ENCODE measurements at regions not wholly inside any gene's neighbourhood (a gene's known extent, or its start where the extent isn't known, plus 50 kb on each side); places are given as distances from the start of the nearest gene placed in this dataset.

- no peak for DNase-seq (ENCODE audit: low read depth in 6 of 9, low spot score in 9 of 9)
- H3K4me3 ChIP-seq (ENCODE audit: low read length in 2 of 2), result no peak overlapping the region
- 95% methylated on average over 1 of the region's 1 CpG for WGBS
- no peaks in the 10 kb centered on the region for H3K36me3 ChIP-seq (ENCODE audit: control insufficient read depth in 2 of 2, insufficient read depth in 2 of 2, low read length in 1 of 2)
- H3K27me3 ChIP-seq (ENCODE audit: control insufficient read depth in 2 of 2, insufficient read depth in 1 of 2, low read length in 1 of 2), result no peaks in the 10 kb centered on the region
- H3K4me1 ChIP-seq (ENCODE audit: control insufficient read depth in 2 of 2, insufficient read depth in 2 of 2, low read length in 2 of 2), result no peaks in the 10 kb centered on the region
- no peaks in the 10 kb centered on the region for H3K9me3 ChIP-seq (ENCODE audit: control insufficient read depth in 2 of 2, insufficient read depth in 1 of 2, low read length in 1 of 2)
- H3K27ac ChIP-seq (ENCODE audit: low read depth in 1 of 2, low read length in 1 of 2), result no peak overlapping the region
Measured at GRCh38 chr20:11255455-11255854, 581.7 kb upstream of the JAG1 start.

GRCh38 chr20:11255860-11256259 is 582.1 kb upstream of the JAG1 start:
- H3K4me3 ChIP-seq (ENCODE audit: low read length in 2 of 2), result no peak overlapping the region
- H3K9me3 ChIP-seq (ENCODE audit: control insufficient read depth in 2 of 2, insufficient read depth in 1 of 2, low read length in 1 of 2), result no peaks in the 10 kb centered on the region
- no peaks in the 10 kb centered on the region for H3K36me3 ChIP-seq (ENCODE audit: control insufficient read depth in 2 of 2, insufficient read depth in 2 of 2, low read length in 1 of 2)
- DNase-seq (ENCODE audit: low read depth in 6 of 9, low spot score in 9 of 9), result no peak
- no peak overlapping the region for H3K27ac ChIP-seq (ENCODE audit: low read depth in 1 of 2, low read length in 1 of 2)
- no peaks in the 10 kb centered on the region for H3K4me1 ChIP-seq (ENCODE audit: control insufficient read depth in 2 of 2, insufficient read depth in 2 of 2, low read length in 2 of 2)
- H3K27me3 ChIP-seq (ENCODE audit: control insufficient read depth in 2 of 2, insufficient read depth in 1 of 2, low read length in 1 of 2), result no peaks in the 10 kb centered on the region

GRCh38 chr20:11260611-11261010 is 586.8 kb upstream of the JAG1 start:
- WGBS, result 96% methylated on average over 3 of the region's 3 CpGs
- H3K36me3 ChIP-seq (ENCODE audit: control insufficient read depth in 2 of 2, insufficient read depth in 2 of 2, low read length in 1 of 2), result no peaks in the 10 kb centered on the region
- H3K27me3 ChIP-seq (ENCODE audit: control insufficient read depth in 2 of 2, insufficient read depth in 1 of 2, low read length in 1 of 2), result no peaks in the 10 kb centered on the region
- no peaks in the 10 kb centered on the region for H3K4me1 ChIP-seq (ENCODE audit: control insufficient read depth in 2 of 2, insufficient read depth in 2 of 2, low read length in 2 of 2)
- no peak overlapping the region for H3K4me3 ChIP-seq (ENCODE audit: low read length in 2 of 2)
- H3K9me3 ChIP-seq (ENCODE audit: control insufficient read depth in 2 of 2, insufficient read depth in 1 of 2, low read length in 1 of 2), result no peaks in the 10 kb centered on the region
- H3K27ac ChIP-seq (ENCODE audit: low read depth in 1 of 2, low read length in 1 of 2), result no peak overlapping the region
- no peak for DNase-seq (ENCODE audit: low read depth in 6 of 9, low spot score in 9 of 9)

- H3K9me3 ChIP-seq (ENCODE audit: control insufficient read depth in 2 of 2, insufficient read depth in 1 of 2, low read length in 1 of 2), result no peaks in the 10 kb centered on the region
- H3K27me3 ChIP-seq (ENCODE audit: control insufficient read depth in 2 of 2, insufficient read depth in 1 of 2, low read length in 1 of 2), result no peaks in the 10 kb centered on the region
- DNase-seq (ENCODE audit: low read depth in 6 of 9, low spot score in 9 of 9), result no peak
- no peaks in the 10 kb centered on the region for H3K4me1 ChIP-seq (ENCODE audit: control insufficient read depth in 2 of 2, insufficient read depth in 2 of 2, low read length in 2 of 2)
- H3K36me3 ChIP-seq (ENCODE audit: control insufficient read depth in 2 of 2, insufficient read depth in 2 of 2, low read length in 1 of 2), result no peaks in the 10 kb centered on the region
- H3K27ac ChIP-seq (ENCODE audit: low read depth in 1 of 2, low read length in 1 of 2), result no peak overlapping the region
- WGBS, result 93% methylated on average over 5 of the region's 5 CpGs
- no peak overlapping the region for H3K4me3 ChIP-seq (ENCODE audit: low read length in 2 of 2)
Measured at GRCh38 chr20:11261533-11262000, 587.8 kb upstream of the JAG1 start.

GRCh38 chr20:11266571-11266970 is 592.8 kb upstream of the JAG1 start:
- H3K36me3 ChIP-seq (ENCODE audit: control insufficient read depth in 2 of 2, insufficient read depth in 2 of 2, low read length in 1 of 2), result no peaks in the 10 kb centered on the region
- no peaks in the 10 kb centered on the region for H3K27me3 ChIP-seq (ENCODE audit: control insufficient read depth in 2 of 2, insufficient read depth in 1 of 2, low read length in 1 of 2)
- WGBS, result 92% methylated on average over 3 of the region's 3 CpGs
- H3K27ac ChIP-seq (ENCODE audit: low read depth in 1 of 2, low read length in 1 of 2), result no peak overlapping the region
- no peak overlapping the region for H3K4me3 ChIP-seq (ENCODE audit: low read length in 2 of 2)
- DNase-seq (ENCODE audit: low read depth in 6 of 9, low spot score in 9 of 9), result no peak
- H3K9me3 ChIP-seq (ENCODE audit: control insufficient read depth in 2 of 2, insufficient read depth in 1 of 2, low read length in 1 of 2), result no peaks in the 10 kb centered on the region
- no peaks in the 10 kb centered on the region for H3K4me1 ChIP-seq (ENCODE audit: control insufficient read depth in 2 of 2, insufficient read depth in 2 of 2, low read length in 2 of 2)

- Histone ChIP-seq H3K36me3 (ENCODE audit: control insufficient read depth in 2 of 2, insufficient read depth in 2 of 2, low read length in 1 of 2) (no peaks in the 10 kb centered on the region), H3K4me1 (ENCODE audit: control insufficient read depth in 2 of 2, insufficient read depth in 2 of 2, low read length in 2 of 2) (no peaks in the 10 kb centered on the region), H3K27me3 (ENCODE audit: control insufficient read depth in 2 of 2, insufficient read depth in 1 of 2, low read length in 1 of 2) (no peaks in the 10 kb centered on the region), H3K9me3 (ENCODE audit: control insufficient read depth in 2 of 2, insufficient read depth in 1 of 2, low read length in 1 of 2) (no peaks in the 10 kb centered on the region), H3K27ac (ENCODE audit: low read depth in 1 of 2, low read length in 1 of 2) (no peak overlapping the region), H3K4me3 (ENCODE audit: low read length in 2 of 2) (no peak overlapping the region)
- peak in 1 of 9 donors; percentile 13 for DNase-seq (ENCODE audit: low read depth in 6 of 9, low spot score in 9 of 9)
- WGBS, result 86% methylated on average over 5 of the region's 5 CpGs
Measured at GRCh38 chr20:11267131-11267761, 593.4 kb upstream of the JAG1 start.

GRCh38 chr20:11267762-11268335 is 594.0 kb upstream of the JAG1 start:
- no peaks in the 10 kb centered on the region for H3K36me3 ChIP-seq (ENCODE audit: control insufficient read depth in 2 of 2, insufficient read depth in 2 of 2, low read length in 1 of 2)
- H3K27ac ChIP-seq (ENCODE audit: low read depth in 1 of 2, low read length in 1 of 2), result no peak overlapping the region
- no peak for DNase-seq (ENCODE audit: low read depth in 6 of 9, low spot score in 9 of 9)
- no peaks in the 10 kb centered on the region for H3K27me3 ChIP-seq (ENCODE audit: control insufficient read depth in 2 of 2, insufficient read depth in 1 of 2, low read length in 1 of 2)
- no peaks in the 10 kb centered on the region for H3K9me3 ChIP-seq (ENCODE audit: control insufficient read depth in 2 of 2, insufficient read depth in 1 of 2, low read length in 1 of 2)
- H3K4me3 ChIP-seq (ENCODE audit: low read length in 2 of 2), result no peak overlapping the region
- 95% methylated on average over 4 of the region's 4 CpGs for WGBS
- no peaks in the 10 kb centered on the region for H3K4me1 ChIP-seq (ENCODE audit: control insufficient read depth in 2 of 2, insufficient read depth in 2 of 2, low read length in 2 of 2)

- Histone ChIP-seq H3K4me1 (ENCODE audit: control insufficient read depth in 2 of 2, insufficient read depth in 2 of 2, low read length in 2 of 2) (no peaks in the 10 kb centered on the region), H3K27me3 (ENCODE audit: control insufficient read depth in 2 of 2, insufficient read depth in 1 of 2, low read length in 1 of 2) (no peaks in the 10 kb centered on the region), H3K36me3 (ENCODE audit: control insufficient read depth in 2 of 2, insufficient read depth in 2 of 2, low read length in 1 of 2) (no peaks in the 10 kb centered on the region), H3K9me3 (ENCODE audit: control insufficient read depth in 2 of 2, insufficient read depth in 1 of 2, low read length in 1 of 2) (no peaks in the 10 kb centered on the region), H3K27ac (ENCODE audit: low read depth in 1 of 2, low read length in 1 of 2) (no peak overlapping the region), H3K4me3 (ENCODE audit: low read length in 2 of 2) (no peak overlapping the region)
- WGBS, result 80% methylated on average over 5 of the region's 5 CpGs
- DNase-seq (ENCODE audit: low read depth in 6 of 9, low spot score in 9 of 9), result no peak
Measured at GRCh38 chr20:11270566-11270965, 596.8 kb upstream of the JAG1 start.

- no peaks in the 10 kb centered on the region for H3K4me1 ChIP-seq (ENCODE audit: control insufficient read depth in 2 of 2, insufficient read depth in 2 of 2, low read length in 2 of 2)
- WGBS, result 90% methylated on average over 6 of the region's 6 CpGs
- H3K36me3 ChIP-seq (ENCODE audit: control insufficient read depth in 2 of 2, insufficient read depth in 2 of 2, low read length in 1 of 2), result no peaks in the 10 kb centered on the region
- H3K27me3 ChIP-seq (ENCODE audit: control insufficient read depth in 2 of 2, insufficient read depth in 1 of 2, low read length in 1 of 2), result no peaks in the 10 kb centered on the region
- no peak for DNase-seq (ENCODE audit: low read depth in 6 of 9, low spot score in 9 of 9)
- H3K4me3 ChIP-seq (ENCODE audit: low read length in 2 of 2), result no peak overlapping the region
- H3K9me3 ChIP-seq (ENCODE audit: control insufficient read depth in 2 of 2, insufficient read depth in 1 of 2, low read length in 1 of 2), result no peaks in the 10 kb centered on the region
- H3K27ac ChIP-seq (ENCODE audit: low read depth in 1 of 2, low read length in 1 of 2), result no peak overlapping the region
Measured at GRCh38 chr20:11271319-11271718, 597.5 kb upstream of the JAG1 start.
